Endodermal cell (in vitro differentiated cells): ENCODE measurements at regions not wholly inside any gene's neighbourhood (a gene's known extent, or its start where the extent isn't known, plus 50 kb on each side); places are given as distances from the start of the nearest gene placed in this dataset.

Source experiments
- DNase-seq: peaks from one replicate; pipeline ENCODE4 v3.0.0-alpha.2; 2017
- H3K27ac ChIP-seq: 2 replicates; pipeline ENCODE4 v1.5.1; 2013; ENCODE audit warnings: mild to moderate bottlenecking, low read depth, low read length, moderate library complexity
- H3K27me3 ChIP-seq: 2 replicates; pipeline ENCODE4 v1.6.1; 2013; ENCODE audit warnings: mild to moderate bottlenecking, low read length, moderate library complexity; ENCODE audit not compliant: insufficient read depth, control insufficient read depth, poor library complexity, severe bottlenecking
- H3K36me3 ChIP-seq: 2 replicates; pipeline ENCODE4 v1.7.0; 2013; ENCODE audit warnings: mild to moderate bottlenecking, low read length, moderate library complexity; ENCODE audit not compliant: control insufficient read depth, insufficient read depth
- H3K4me1 ChIP-seq: one replicate; pipeline ENCODE4 v1.7.0; 2013; ENCODE audit warnings: low read length; ENCODE audit not compliant: control insufficient read depth, insufficient read depth
- H3K4me3 ChIP-seq: 2 replicates; pipeline ENCODE4 v1.5.1; 2013; ENCODE audit warnings: mild to moderate bottlenecking, low read length, moderate library complexity
- H3K9ac ChIP-seq: 2 replicates; pipeline ENCODE4 v1.6.1; 2013; ENCODE audit warnings: mild to moderate bottlenecking, low read length, moderate library complexity; ENCODE audit not compliant: poor library complexity, severe bottlenecking; ENCODE audit errors: extremely low read depth
- H3K9me3 ChIP-seq: 2 replicates; pipeline ENCODE4 v1.6.1; 2013; ENCODE audit warnings: mild to moderate bottlenecking, low read length, moderate library complexity; ENCODE audit not compliant: control insufficient read depth
- H3K27ac Mint-ChIP-seq: 2 replicates; pipeline ENCODE4 v1.8.0; 2020; ENCODE audit warnings: mixed read lengths
- H3K27me3 Mint-ChIP-seq: 2 replicates; pipeline ENCODE4 v1.8.0; 2021; ENCODE audit warnings: mild to moderate bottlenecking, mixed read lengths; ENCODE audit not compliant: insufficient read depth
- H3K36me3 Mint-ChIP-seq: 2 replicates; pipeline ENCODE4 v1.8.0; 2020; ENCODE audit warnings: low read depth, mixed read lengths
- H3K4me1 Mint-ChIP-seq: 2 replicates; pipeline ENCODE4 v1.8.0; 2020; ENCODE audit warnings: mixed read lengths
- H3K4me3 Mint-ChIP-seq: 2 replicates; pipeline ENCODE4 v1.8.0; 2020; ENCODE audit warnings: mild to moderate bottlenecking, moderate library complexity, mixed read lengths
- H3K9me3 Mint-ChIP-seq: 2 replicates; pipeline ENCODE4 v1.8.0; 2020; ENCODE audit warnings: mild to moderate bottlenecking, mixed read lengths
- WGBS, 2 experiments: methylation state at CpG; one replicate each; pipeline versions ENCODE4 v1.1.5 to v1.1.7; 2013; ENCODE audit warnings: missing lambda C conversion rate in 2 of 2, mixed read lengths in 1 of 2; ENCODE audit not compliant: insufficient coverage in 1 of 2, insufficient read length in 1 of 2; 5-methylcytosine and 5-hydroxymethylcytosine counted together
- TF ChIP-seq, protein P1 (sequence below): fragments of 200-600 bp; sonication (generic); conservative IDR thresholded peaks from 2 replicates; pipeline ENCODE4 v1.5.0; 2021; ENCODE audit warnings: antibody characterized with exemption, mild to moderate bottlenecking

DNA sequence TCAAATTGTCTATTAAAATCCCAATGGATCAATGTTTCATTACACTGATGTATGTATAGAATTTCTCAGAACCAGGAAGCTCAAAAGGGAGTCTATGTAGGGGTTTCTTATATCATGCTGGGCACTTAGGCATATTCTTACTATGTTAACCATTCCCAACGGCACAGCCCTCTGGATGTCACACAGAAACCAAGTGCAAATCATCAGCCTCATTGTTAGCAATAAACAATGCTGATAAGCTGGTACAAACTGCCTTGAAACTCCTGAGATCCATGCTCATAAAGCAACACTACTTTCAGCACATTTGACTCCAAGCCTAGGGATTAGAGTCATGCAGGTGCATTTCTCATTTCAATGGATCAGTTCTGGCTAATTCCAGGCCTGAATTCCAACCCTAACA, 730.2 kb upstream of the SLC39A10 start:
- DNase-seq: no peak
- H3K4me1 Mint-ChIP-seq: no peaks in the 10 kb centered on the region
- no peak overlapping the region for H3K27ac Mint-ChIP-seq
- H3K36me3 Mint-ChIP-seq: no peaks in the 10 kb centered on the region
- H3K9me3 ChIP-seq: no peaks in the 10 kb centered on the region
- H3K27ac ChIP-seq: no peak overlapping the region
- H3K4me3 Mint-ChIP-seq: no peak overlapping the region
- 67 to 91% methylated on average over 1 of the region's 1 CpG for WGBS, 2 experiments
- no peaks in the 10 kb centered on the region for H3K27me3 ChIP-seq
- H3K36me3 ChIP-seq: no peaks in the 10 kb centered on the region
- H3K9me3 Mint-ChIP-seq: no peaks in the 10 kb centered on the region
- no peaks in the 10 kb centered on the region for H3K27me3 Mint-ChIP-seq
- H3K4me1 ChIP-seq: no peaks in the 10 kb centered on the region
- H3K4me3 ChIP-seq: no peak overlapping the region
- TF ChIP-seq, protein P1, sequence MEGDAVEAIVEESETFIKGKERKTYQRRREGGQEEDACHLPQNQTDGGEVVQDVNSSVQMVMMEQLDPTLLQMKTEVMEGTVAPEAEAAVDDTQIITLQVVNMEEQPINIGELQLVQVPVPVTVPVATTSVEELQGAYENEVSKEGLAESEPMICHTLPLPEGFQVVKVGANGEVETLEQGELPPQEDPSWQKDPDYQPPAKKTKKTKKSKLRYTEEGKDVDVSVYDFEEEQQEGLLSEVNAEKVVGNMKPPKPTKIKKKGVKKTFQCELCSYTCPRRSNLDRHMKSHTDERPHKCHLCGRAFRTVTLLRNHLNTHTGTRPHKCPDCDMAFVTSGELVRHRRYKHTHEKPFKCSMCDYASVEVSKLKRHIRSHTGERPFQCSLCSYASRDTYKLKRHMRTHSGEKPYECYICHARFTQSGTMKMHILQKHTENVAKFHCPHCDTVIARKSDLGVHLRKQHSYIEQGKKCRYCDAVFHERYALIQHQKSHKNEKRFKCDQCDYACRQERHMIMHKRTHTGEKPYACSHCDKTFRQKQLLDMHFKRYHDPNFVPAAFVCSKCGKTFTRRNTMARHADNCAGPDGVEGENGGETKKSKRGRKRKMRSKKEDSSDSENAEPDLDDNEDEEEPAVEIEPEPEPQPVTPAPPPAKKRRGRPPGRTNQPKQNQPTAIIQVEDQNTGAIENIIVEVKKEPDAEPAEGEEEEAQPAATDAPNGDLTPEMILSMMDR: no peak
- H3K9ac ChIP-seq: no peak overlapping the region

DNA sequence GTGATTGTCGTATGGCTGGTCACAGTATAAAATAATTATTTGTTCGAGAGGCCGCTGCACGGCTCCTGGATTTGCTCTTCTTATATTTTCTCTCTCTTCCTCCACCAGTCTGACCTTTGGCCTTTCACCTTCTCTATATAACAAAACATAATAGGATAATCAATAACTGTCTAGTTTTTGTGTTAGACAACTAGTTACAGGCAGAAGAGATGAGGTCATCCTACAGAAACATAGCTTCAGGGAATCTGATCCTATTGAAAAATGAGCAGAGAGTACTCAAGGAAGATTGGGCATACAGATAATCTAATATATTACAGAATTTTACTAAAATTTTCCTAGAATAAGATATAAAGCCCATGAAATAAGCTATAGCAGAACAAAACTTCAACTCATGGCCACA, 731.3 kb upstream of the SLC39A10 start:
- H3K27me3 ChIP-seq: no peaks in the 10 kb centered on the region
- H3K9me3 ChIP-seq: no peaks in the 10 kb centered on the region
- Mint-ChIP-seq H3K4me3 (no peak overlapping the region), H3K9me3 (no peaks in the 10 kb centered on the region), H3K27me3 (no peaks in the 10 kb centered on the region), H3K36me3 (no peaks in the 10 kb centered on the region), H3K27ac (no peak overlapping the region), H3K4me1 (no peaks in the 10 kb centered on the region)
- WGBS, 2 experiments: 93% methylated on average over 4 of the region's 4 CpGs; no CpG with 5 or more reads in 1 of the 2 experiments
- no peak overlapping the region for H3K4me3 ChIP-seq
- H3K27ac ChIP-seq: no peak overlapping the region
- no peaks in the 10 kb centered on the region for H3K4me1 ChIP-seq
- TF ChIP-seq, protein P1: no peak
- no peaks in the 10 kb centered on the region for H3K36me3 ChIP-seq
- DNase-seq: no peak
- H3K9ac ChIP-seq: no peak overlapping the region

DNA sequence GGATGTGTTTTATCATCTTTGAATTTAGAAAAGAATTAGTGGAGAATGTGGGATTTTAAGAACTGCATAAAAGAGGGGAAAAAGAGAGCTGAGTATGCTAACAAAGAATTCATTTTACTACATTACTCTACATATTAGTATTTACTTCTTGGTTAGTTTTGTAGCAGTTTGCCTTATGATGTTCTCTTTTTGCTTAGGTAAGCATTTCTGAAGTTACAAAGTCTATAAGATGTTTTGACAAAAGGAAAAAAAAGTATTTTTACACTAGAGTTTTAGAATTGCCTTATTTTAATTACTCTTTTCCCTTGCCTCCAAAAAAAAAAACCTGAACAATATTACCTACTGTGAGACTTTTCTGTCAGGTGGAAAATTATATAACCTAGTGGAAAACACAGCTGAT, 739.5 kb upstream of the SLC39A10 start:
- no peak overlapping the region for H3K27ac ChIP-seq
- no peak overlapping the region for H3K4me3 ChIP-seq
- Mint-ChIP-seq H3K27me3 (no peaks in the 10 kb centered on the region), H3K27ac (no peak overlapping the region), H3K4me3 (no peak overlapping the region), H3K9me3 (no peaks in the 10 kb centered on the region), H3K4me1 (no peaks in the 10 kb centered on the region), H3K36me3 (no peaks in the 10 kb centered on the region)
- TF ChIP-seq, protein P1: no peak
- no peak overlapping the region for H3K9ac ChIP-seq
- H3K27me3 ChIP-seq: no peaks in the 10 kb centered on the region
- H3K9me3 ChIP-seq: no peaks in the 10 kb centered on the region
- no peaks in the 10 kb centered on the region for H3K36me3 ChIP-seq
- no peaks in the 10 kb centered on the region for H3K4me1 ChIP-seq
- DNase-seq: no peak
